ENCODE measurements at regions not wholly inside any gene's neighbourhood (a gene's known extent, or its start where the extent isn't known, plus 50 kb on each side); places are given as distances from the start of the nearest gene placed in this dataset.

DNA sequence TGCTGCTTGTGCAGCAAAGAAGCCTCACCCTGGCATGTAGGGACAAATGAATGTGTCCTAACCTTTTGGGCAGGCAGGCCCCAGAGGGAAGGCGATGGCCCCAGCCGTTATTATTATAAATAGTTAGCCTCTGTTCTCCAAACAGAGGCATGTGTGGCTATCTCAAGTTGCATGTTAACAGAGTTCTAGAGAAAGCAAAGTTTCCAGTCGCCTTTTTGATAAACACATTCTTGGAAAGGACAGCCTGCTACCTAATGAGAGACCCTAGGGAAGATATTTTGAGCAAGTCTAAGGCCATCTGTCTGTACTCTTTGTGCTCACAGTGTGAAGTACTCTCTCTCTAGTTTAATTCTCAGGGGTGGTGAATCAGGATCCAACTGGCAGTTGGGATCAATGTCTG lies 97.4 kb upstream of the FHL2 start:
- peak; percentile 82 for ATAC-seq (ENCODE audit: low read depth)
- ChIA-PET POLR2A (ENCODE audit: unreplicated experiment) (no interaction called here), CTCF (no interaction called here)
- no peak overlapping the region for H2AK5ac ChIP-seq (ENCODE audit: low read depth, low read length)
- no peak overlapping the region for H3K27ac ChIP-seq (ENCODE audit: insufficient read depth, low read length)
- DNase-seq, result no peak
- H2AK9ac ChIP-seq (replicated peaks; ENCODE audit: low read depth, low read length, poor library complexity), result no peak overlapping the region
- no peak for TF ChIP-seq MAFK (IDR thresholded peaks at IDR 0.05; ENCODE audit: low read depth, low read length)
- TF ChIP-seq POLR2A (IDR thresholded peaks at IDR 0.05; ENCODE audit: low read depth, low read length), result no peak
- TF ChIP-seq, protein P1, sequence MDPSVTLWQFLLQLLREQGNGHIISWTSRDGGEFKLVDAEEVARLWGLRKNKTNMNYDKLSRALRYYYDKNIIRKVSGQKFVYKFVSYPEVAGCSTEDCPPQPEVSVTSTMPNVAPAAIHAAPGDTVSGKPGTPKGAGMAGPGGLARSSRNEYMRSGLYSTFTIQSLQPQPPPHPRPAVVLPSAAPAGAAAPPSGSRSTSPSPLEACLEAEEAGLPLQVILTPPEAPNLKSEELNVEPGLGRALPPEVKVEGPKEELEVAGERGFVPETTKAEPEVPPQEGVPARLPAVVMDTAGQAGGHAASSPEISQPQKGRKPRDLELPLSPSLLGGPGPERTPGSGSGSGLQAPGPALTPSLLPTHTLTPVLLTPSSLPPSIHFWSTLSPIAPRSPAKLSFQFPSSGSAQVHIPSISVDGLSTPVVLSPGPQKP (IDR thresholded peaks at IDR 0.05; ENCODE audit: borderline replicate concordance, low read depth, low read length), result no peak
- no peak for TF ChIP-seq MAZ (IDR thresholded peaks at IDR 0.05; ENCODE audit: borderline replicate concordance, low read depth, low read length)
- TF ChIP-seq BHLHE40 (IDR thresholded peaks at IDR 0.05; ENCODE audit: low read depth, low read length), result no peak
- no peak for TF ChIP-seq FOS (IDR thresholded peaks at IDR 0.05; ENCODE audit: low read depth, low read length)
- TF ChIP-seq SMC3 (IDR thresholded peaks at IDR 0.05; ENCODE audit: low read depth, low read length), result no peak
- no peak for TF ChIP-seq CHD1 (IDR thresholded peaks at IDR 0.05; ENCODE audit: low read depth, low read length)
- TF ChIP-seq, protein P2, sequence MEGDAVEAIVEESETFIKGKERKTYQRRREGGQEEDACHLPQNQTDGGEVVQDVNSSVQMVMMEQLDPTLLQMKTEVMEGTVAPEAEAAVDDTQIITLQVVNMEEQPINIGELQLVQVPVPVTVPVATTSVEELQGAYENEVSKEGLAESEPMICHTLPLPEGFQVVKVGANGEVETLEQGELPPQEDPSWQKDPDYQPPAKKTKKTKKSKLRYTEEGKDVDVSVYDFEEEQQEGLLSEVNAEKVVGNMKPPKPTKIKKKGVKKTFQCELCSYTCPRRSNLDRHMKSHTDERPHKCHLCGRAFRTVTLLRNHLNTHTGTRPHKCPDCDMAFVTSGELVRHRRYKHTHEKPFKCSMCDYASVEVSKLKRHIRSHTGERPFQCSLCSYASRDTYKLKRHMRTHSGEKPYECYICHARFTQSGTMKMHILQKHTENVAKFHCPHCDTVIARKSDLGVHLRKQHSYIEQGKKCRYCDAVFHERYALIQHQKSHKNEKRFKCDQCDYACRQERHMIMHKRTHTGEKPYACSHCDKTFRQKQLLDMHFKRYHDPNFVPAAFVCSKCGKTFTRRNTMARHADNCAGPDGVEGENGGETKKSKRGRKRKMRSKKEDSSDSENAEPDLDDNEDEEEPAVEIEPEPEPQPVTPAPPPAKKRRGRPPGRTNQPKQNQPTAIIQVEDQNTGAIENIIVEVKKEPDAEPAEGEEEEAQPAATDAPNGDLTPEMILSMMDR (conservative IDR thresholded peaks at IDR 0.05; ENCODE audit: low read depth, low read length), result no peak
- TF ChIP-seq RFX5 (IDR thresholded peaks at IDR 0.05; ENCODE audit: low read depth, low read length), result no peak
- no peak for TF ChIP-seq NFE2L2 (IDR thresholded peaks at IDR 0.05; ENCODE audit: low read depth, low read length)
- TF ChIP-seq RAD21 (IDR thresholded peaks at IDR 0.05; ENCODE audit: low read length), result no peak
- H3K23ac ChIP-seq (ENCODE audit: low read depth, low read length), result no peak overlapping the region
- H2BK5ac ChIP-seq (ENCODE audit: low read depth, low read length, poor library complexity, severe bottlenecking), result no peak overlapping the region
- H3K4me1 ChIP-seq (ENCODE audit: control insufficient read depth, insufficient read depth, low read length), result peaks cover 6% of the 10 kb centered on the region; the same call in 1 of the 2 replicates
- H3K4ac ChIP-seq (ENCODE audit: low read depth, low read length), result no peak overlapping the region
- H2BK15ac ChIP-seq (ENCODE audit: low read depth, low read length), result peak overlapping the region; percentile 10; the same call in 1 of the 3 replicates
- no peak overlapping the region for H3K14ac ChIP-seq (replicated peaks; ENCODE audit: low read depth, low read length)
- BruUV-seq (replicated peaks), result no TSS peak
- no peak overlapping the region for H4K91ac ChIP-seq (ENCODE audit: insufficient read depth, low read depth, low read length)
- H3K36me3 ChIP-seq (ENCODE audit: control insufficient read depth, insufficient read depth, low read length), result no peaks in the 10 kb centered on the region
- in situ Hi-C loops (cut with MboI; ENCODE audit: low sequenced_read_pairs), result no loop called here
- H3K9me3 ChIP-seq (ENCODE audit: control insufficient read depth, insufficient read depth, low read length), result peaks cover 13% of the 10 kb centered on the region
- peaks cover 31% of the 10 kb centered on the region for H3K27me3 ChIP-seq (ENCODE audit: control insufficient read depth, insufficient read depth, low read length)
- H2BK120ac ChIP-seq (ENCODE audit: low read depth, low read length), result no peak overlapping the region
- no peak overlapping the region for H3K56ac ChIP-seq (ENCODE audit: extremely low read depth, insufficient read depth, low read length)
- dilution Hi-C loops (cut with HindIII; ENCODE audit: low sequenced_read_pairs, unreplicated experiment), result no loop called here
- H3K18ac ChIP-seq (ENCODE audit: low read depth, low read length), result peak overlapping the region; percentile 7; the same call in 1 of the 2 replicates
- H4K20me1 ChIP-seq (ENCODE audit: insufficient read depth, low read length), result no peaks in the 10 kb centered on the region
- H3K9me1 ChIP-seq (ENCODE audit: insufficient read depth, low read length), result no peaks in the 10 kb centered on the region
- no peaks in the 10 kb centered on the region for H3K79me1 ChIP-seq (ENCODE audit: low read depth in 1 of 2, low read length in 2 of 2)
- no peak overlapping the region for H4K8ac ChIP-seq (ENCODE audit: low read depth in 2 of 2, low read length in 2 of 2)
- no peak overlapping the region for H3K9ac ChIP-seq (ENCODE audit: low read depth, low read length)
- intact Hi-C loops (cut with micrococcal nuclease), result no loop called here
- no peak overlapping the region for H2BK20ac ChIP-seq (ENCODE audit: low read depth, low read length)
- H2AFZ ChIP-seq (replicated peaks; ENCODE audit: low read length, poor library complexity), result no peak overlapping the region
- WGBS, 2 experiments (ENCODE audit: extremely low coverage in 2 of 2, insufficient read length in 1 of 2), result no CpG with 5 or more reads among the region's 3 CpGs
- no peak overlapping the region for H3K4me2 ChIP-seq (ENCODE audit: low read depth, low read length)
- H3K4me3 ChIP-seq (ENCODE audit: insufficient read depth, low read depth, low read length), result no peak overlapping the region
- H4K5ac ChIP-seq (ENCODE audit: low read depth, low read length), result no peak overlapping the region
